ENCODE measurements at regions not wholly inside any gene's neighbourhood (a gene's known extent, or its start where the extent isn't known, plus 50 kb on each side); places are given as distances from the start of the nearest gene placed in this dataset.

DNA sequence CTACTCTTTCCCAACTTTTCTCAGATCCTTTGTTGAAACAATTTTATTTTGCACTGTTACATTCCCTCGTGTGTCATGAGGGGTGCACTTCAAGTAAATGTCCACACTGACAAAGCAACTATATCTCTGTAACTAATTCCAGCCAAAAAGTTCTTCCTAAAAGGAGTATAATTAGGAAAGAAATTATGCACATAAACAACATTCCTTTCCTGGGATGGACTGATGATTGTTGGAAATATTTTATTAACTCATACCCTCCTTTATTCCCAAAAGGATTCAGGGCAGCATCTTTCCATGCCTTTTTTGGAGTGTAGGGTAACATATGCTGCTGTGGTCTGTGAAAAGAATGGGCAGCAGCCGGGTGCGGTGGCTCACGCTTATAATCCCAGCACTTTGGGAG lies 426.1 kb upstream of the THBS1 start:
- TF ChIP-seq POLR2A (IDR thresholded peaks at IDR 0.05): no peak
- no peak for TF ChIP-seq CTCF (IDR thresholded peaks at IDR 0.05)

Measured in transverse colon (tissue), 3 donors.